Cardiac fibroblast (primary cell): ENCODE measurements at regions not wholly inside any gene's neighbourhood (a gene's known extent, or its start where the extent isn't known, plus 50 kb on each side); places are given as distances from the start of the nearest gene placed in this dataset.

Experiments used
- DNase-seq, 2 donors: peaks; one replicate each; pipeline versions ENCODE4 v3.0.0 to v3.0.0-alpha.2; 2010; ENCODE audit warnings: low read depth in 2 of 2
- H3K4me3 ChIP-seq, 2 donors: replicated peaks in 1 of 2; 1 replicate in 1 of 2; 2 replicates in 1 of 2; pipeline ENCODE4 v1.5.1; 2011; ENCODE audit warnings: low read depth in 2 of 2, low read length in 2 of 2, mild to moderate bottlenecking in 2 of 2, moderate library complexity in 1 of 2
- TF ChIP-seq, protein P1 (sequence below): IDR thresholded peaks from one replicate; pipeline ENCODE4 v1.5.1; 2011; ENCODE audit warnings: low read depth, mild to moderate bottlenecking, low read length, inconsistent platforms

DNA sequence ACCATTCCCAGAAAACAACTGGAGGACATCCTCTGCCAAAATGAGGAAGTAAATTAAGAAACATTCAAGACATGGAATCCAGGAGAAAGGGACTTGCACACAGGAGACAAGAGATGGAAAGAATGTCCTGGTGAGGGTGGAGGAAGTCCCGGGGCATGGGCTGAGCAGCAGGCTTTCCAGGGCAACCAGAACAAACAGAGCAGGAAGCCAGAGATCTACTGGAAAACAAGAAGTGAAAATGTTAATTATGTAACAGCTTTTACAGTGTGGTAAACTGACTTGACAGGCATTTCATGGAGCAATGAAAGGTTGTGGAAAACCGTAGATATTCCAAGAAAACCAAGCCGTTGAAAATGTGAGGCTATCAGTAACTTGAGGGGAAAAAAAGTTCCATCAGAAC, 55.2 kb upstream of the ZNF746 start:
- TF ChIP-seq, protein P1, sequence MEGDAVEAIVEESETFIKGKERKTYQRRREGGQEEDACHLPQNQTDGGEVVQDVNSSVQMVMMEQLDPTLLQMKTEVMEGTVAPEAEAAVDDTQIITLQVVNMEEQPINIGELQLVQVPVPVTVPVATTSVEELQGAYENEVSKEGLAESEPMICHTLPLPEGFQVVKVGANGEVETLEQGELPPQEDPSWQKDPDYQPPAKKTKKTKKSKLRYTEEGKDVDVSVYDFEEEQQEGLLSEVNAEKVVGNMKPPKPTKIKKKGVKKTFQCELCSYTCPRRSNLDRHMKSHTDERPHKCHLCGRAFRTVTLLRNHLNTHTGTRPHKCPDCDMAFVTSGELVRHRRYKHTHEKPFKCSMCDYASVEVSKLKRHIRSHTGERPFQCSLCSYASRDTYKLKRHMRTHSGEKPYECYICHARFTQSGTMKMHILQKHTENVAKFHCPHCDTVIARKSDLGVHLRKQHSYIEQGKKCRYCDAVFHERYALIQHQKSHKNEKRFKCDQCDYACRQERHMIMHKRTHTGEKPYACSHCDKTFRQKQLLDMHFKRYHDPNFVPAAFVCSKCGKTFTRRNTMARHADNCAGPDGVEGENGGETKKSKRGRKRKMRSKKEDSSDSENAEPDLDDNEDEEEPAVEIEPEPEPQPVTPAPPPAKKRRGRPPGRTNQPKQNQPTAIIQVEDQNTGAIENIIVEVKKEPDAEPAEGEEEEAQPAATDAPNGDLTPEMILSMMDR: no peak
- H3K4me3 ChIP-seq: no peak overlapping the region
- no peak for DNase-seq
